ENCODE measurements at regions not wholly inside any gene's neighbourhood (a gene's known extent, or its start where the extent isn't known, plus 50 kb on each side); places are given as distances from the start of the nearest gene placed in this dataset.

- H4K20me1 ChIP-seq (ENCODE audit: insufficient read depth, low read length): peaks cover 19% of the 10 kb centered on the region
- H2AFZ ChIP-seq (ENCODE audit: low read depth, low read length): no peak overlapping the region
- ATAC-seq (ENCODE audit: insufficient read depth, low read depth): peak; percentile 83
- H3K9me3 ChIP-seq (ENCODE audit: insufficient read depth, low read length, severe bottlenecking): no peaks in the 10 kb centered on the region
- no peak overlapping the region for H3K27ac ChIP-seq (ENCODE audit: low read length)
- H3K36me3 ChIP-seq (ENCODE audit: insufficient read depth, low read length): no peaks in the 10 kb centered on the region
- no peak overlapping the region for H3K9ac ChIP-seq (ENCODE audit: low read depth, low read length)
- H3K4me2 ChIP-seq (ENCODE audit: insufficient read depth, low read length): no peak overlapping the region
- DNase-seq: peak; percentile 73
- H3K4me1 ChIP-seq (ENCODE audit: insufficient read depth, low read length): 0 out of 2 replicates have a peak, but pooled peaks cover 3% of the 10 kb centered on the region
- no peak overlapping the region for H3K4me3 ChIP-seq (ENCODE audit: low read depth in 1 of 2, low read length in 2 of 2)
- TF ChIP-seq EZH2 (IDR thresholded peaks at IDR 0.05; ENCODE audit: borderline replicate concordance, low read depth, low read length, severe bottlenecking): no peak
- peak; percentile 87 for TF ChIP-seq CTCF (IDR thresholded peaks at IDR 0.05; ENCODE audit: borderline replicate concordance, extremely low read depth, low read length, poor library complexity, severe bottlenecking)
- H3K27me3 ChIP-seq (ENCODE audit: insufficient read depth, low read length, poor library complexity): peaks cover 10% of the 10 kb centered on the region
- no peaks in the 10 kb centered on the region for H3K79me2 ChIP-seq (ENCODE audit: insufficient read depth, low read length)
Observed at GRCh38 chr5:138641547-138642298, 66.5 kb upstream of the HSPA9 start.

GRCh38 chr5:138640646-138641254, 65.5 kb upstream of the HSPA9 start:
- Histone ChIP-seq H3K4me2 (ENCODE audit: insufficient read depth, low read length) (no peak overlapping the region), H3K9ac (ENCODE audit: low read depth, low read length) (no peak overlapping the region), H3K27ac (ENCODE audit: low read length) (no peak overlapping the region), H2AFZ (ENCODE audit: low read depth, low read length) (no peak overlapping the region), H3K9me3 (ENCODE audit: insufficient read depth, low read length, severe bottlenecking) (no peaks in the 10 kb centered on the region), H3K36me3 (ENCODE audit: insufficient read depth, low read length) (no peaks in the 10 kb centered on the region), H4K20me1 (ENCODE audit: insufficient read depth, low read length) (peaks cover 12% of the 10 kb centered on the region; the same call in 1 of the 2 replicates), H3K4me1 (ENCODE audit: insufficient read depth, low read length) (0 out of 2 replicates have a peak, but pooled peaks cover 3% of the 10 kb centered on the region), H3K79me2 (ENCODE audit: insufficient read depth, low read length) (no peaks in the 10 kb centered on the region), H3K4me3 (ENCODE audit: low read depth in 1 of 2, low read length in 2 of 2) (no peak overlapping the region), H3K27me3 (ENCODE audit: insufficient read depth, low read length, poor library complexity) (peaks cover 5% of the 10 kb centered on the region)
- ATAC-seq (ENCODE audit: insufficient read depth, low read depth) (no peak), DNase-seq (no peak)
- TF ChIP-seq EZH2 (IDR thresholded peaks at IDR 0.05; ENCODE audit: borderline replicate concordance, low read depth, low read length, severe bottlenecking): no peak
- TF ChIP-seq CTCF (IDR thresholded peaks at IDR 0.05; ENCODE audit: borderline replicate concordance, extremely low read depth, low read length, poor library complexity, severe bottlenecking): no peak

- Histone ChIP-seq H3K27ac (ENCODE audit: low read length) (no peak overlapping the region), H3K4me1 (ENCODE audit: insufficient read depth, low read length) (0 out of 2 replicates have a peak, but pooled peaks cover 3% of the 10 kb centered on the region), H2AFZ (ENCODE audit: low read depth, low read length) (no peak overlapping the region), H3K36me3 (ENCODE audit: insufficient read depth, low read length) (no peaks in the 10 kb centered on the region), H3K27me3 (ENCODE audit: insufficient read depth, low read length, poor library complexity) (peaks cover 4% of the 10 kb centered on the region), H3K4me2 (ENCODE audit: insufficient read depth, low read length) (no peak overlapping the region), H4K20me1 (ENCODE audit: insufficient read depth, low read length) (peaks cover 12% of the 10 kb centered on the region; the same call in 1 of the 2 replicates), H3K9me3 (ENCODE audit: insufficient read depth, low read length, severe bottlenecking) (no peaks in the 10 kb centered on the region), H3K9ac (ENCODE audit: low read depth, low read length) (no peak overlapping the region), H3K79me2 (ENCODE audit: insufficient read depth, low read length) (no peaks in the 10 kb centered on the region), H3K4me3 (ENCODE audit: low read depth in 1 of 2, low read length in 2 of 2) (no peak overlapping the region)
- DNase-seq: no peak
- TF ChIP-seq CTCF (IDR thresholded peaks at IDR 0.05; ENCODE audit: borderline replicate concordance, extremely low read depth, low read length, poor library complexity, severe bottlenecking) (no peak), EZH2 (IDR thresholded peaks at IDR 0.05; ENCODE audit: borderline replicate concordance, low read depth, low read length, severe bottlenecking) (no peak)
- no peak for ATAC-seq (ENCODE audit: insufficient read depth, low read depth)
Observed at GRCh38 chr5:138640138-138640537, 64.9 kb upstream of the HSPA9 start.
